ENCODE measurements at regions not wholly inside any gene's neighbourhood (a gene's known extent, or its start where the extent isn't known, plus 50 kb on each side); places are given as distances from the start of the nearest gene placed in this dataset.

GRCh38 chrX:124555036-124555595, 208.8 kb downstream of the SH2D1A start:
- WGBS (ENCODE audit: extremely low coverage, insufficient read length, low lambda C conversion rate): no CpG with 5 or more reads among the region's 2 CpGs
- TF ChIP-seq, protein P1, sequence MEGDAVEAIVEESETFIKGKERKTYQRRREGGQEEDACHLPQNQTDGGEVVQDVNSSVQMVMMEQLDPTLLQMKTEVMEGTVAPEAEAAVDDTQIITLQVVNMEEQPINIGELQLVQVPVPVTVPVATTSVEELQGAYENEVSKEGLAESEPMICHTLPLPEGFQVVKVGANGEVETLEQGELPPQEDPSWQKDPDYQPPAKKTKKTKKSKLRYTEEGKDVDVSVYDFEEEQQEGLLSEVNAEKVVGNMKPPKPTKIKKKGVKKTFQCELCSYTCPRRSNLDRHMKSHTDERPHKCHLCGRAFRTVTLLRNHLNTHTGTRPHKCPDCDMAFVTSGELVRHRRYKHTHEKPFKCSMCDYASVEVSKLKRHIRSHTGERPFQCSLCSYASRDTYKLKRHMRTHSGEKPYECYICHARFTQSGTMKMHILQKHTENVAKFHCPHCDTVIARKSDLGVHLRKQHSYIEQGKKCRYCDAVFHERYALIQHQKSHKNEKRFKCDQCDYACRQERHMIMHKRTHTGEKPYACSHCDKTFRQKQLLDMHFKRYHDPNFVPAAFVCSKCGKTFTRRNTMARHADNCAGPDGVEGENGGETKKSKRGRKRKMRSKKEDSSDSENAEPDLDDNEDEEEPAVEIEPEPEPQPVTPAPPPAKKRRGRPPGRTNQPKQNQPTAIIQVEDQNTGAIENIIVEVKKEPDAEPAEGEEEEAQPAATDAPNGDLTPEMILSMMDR (conservative IDR thresholded peaks at IDR 0.05): no peak
- no peak overlapping the region for H3K27ac Mint-ChIP-seq

More at GRCh38 chrX:124555036-124555595, 208.8 kb downstream of the SH2D1A start:
- H3T11ph ChIP-seq (ENCODE audit: low read length): no peak overlapping the region
- H4K91ac ChIP-seq (ENCODE audit: insufficient read length, low read depth, low read length): no peak overlapping the region
- H3K4me2 ChIP-seq (ENCODE audit: insufficient read depth, insufficient read length, low read length): no peak overlapping the region
- H2BK120ac ChIP-seq (ENCODE audit: low read depth, low read length, poor library complexity, severe bottlenecking): no peak overlapping the region
- H3K4ac ChIP-seq (ENCODE audit: low read depth, low read length): no peak overlapping the region
- H2BK5ac ChIP-seq (ENCODE audit: insufficient read length, low read length): no peak overlapping the region
- no peak overlapping the region for H3K18ac ChIP-seq (ENCODE audit: insufficient read length, low read depth, low read length)
- H3K36me3 Mint-ChIP-seq (ENCODE audit: insufficient read depth in 1 of 3, low read depth in 3 of 3): no peaks in the 10 kb centered on the region
- no peak overlapping the region for H2BK15ac ChIP-seq (ENCODE audit: low read depth, low read length)
- H3K4me3 Mint-ChIP-seq: no peak overlapping the region
- no peaks in the 10 kb centered on the region for H3K79me1 ChIP-seq (ENCODE audit: insufficient read depth, low read depth, low read length, poor library complexity, severe bottlenecking)
- H3K79me2 ChIP-seq (ENCODE audit: insufficient read depth, low read length): no peaks in the 10 kb centered on the region
- no peaks in the 10 kb centered on the region; a peak in 2 of 5 replicates for H3K9me3 Mint-ChIP-seq
- no peak overlapping the region for H2BK12ac ChIP-seq (ENCODE audit: insufficient read length, low read depth, low read length)
- H2BK20ac ChIP-seq (ENCODE audit: low read depth, low read length, poor library complexity, severe bottlenecking): no peak overlapping the region
- no peaks in the 10 kb centered on the region for H3K23me2 ChIP-seq (ENCODE audit: insufficient read length, low read depth, low read length, poor library complexity, severe bottlenecking)
- H4K5ac ChIP-seq (ENCODE audit: insufficient read length, low read depth, low read length): no peak overlapping the region
- H3K9ac ChIP-seq (ENCODE audit: extremely low read depth, insufficient read length, low read length): no peak overlapping the region
- peaks cover 0 to 2% of the 10 kb centered on the region in 2 experiments; a peak in 1 of 4 replicates for H3K4me1 Mint-ChIP-seq
- no peak overlapping the region for H3K23ac ChIP-seq (ENCODE audit: insufficient read length, low read depth, low read length)
- no peaks in the 10 kb centered on the region for H4K20me1 ChIP-seq (ENCODE audit: control insufficient read depth, insufficient read depth, insufficient read length)
- H4K8ac ChIP-seq (replicated peaks; ENCODE audit: insufficient read length, low read depth, low read length): no peak overlapping the region
- H3K4me1 ChIP-seq (ENCODE audit: insufficient read depth, low read length): no peaks in the 10 kb centered on the region; the same call in 1 of the 2 replicates
- H3K14ac ChIP-seq (ENCODE audit: insufficient read depth, low read length): no peak overlapping the region
- no peak overlapping the region for H3K27ac ChIP-seq (ENCODE audit: insufficient read length, low read depth, low read length)
- DNase-seq: no peak
- no peaks in the 10 kb centered on the region for H3K27me3 Mint-ChIP-seq (ENCODE audit: low read depth)
- no peak overlapping the region for H2AFZ ChIP-seq (ENCODE audit: low read length)
- H3K9me3 ChIP-seq (ENCODE audit: control insufficient read depth, low read depth, low read length): no peaks in the 10 kb centered on the region
- no peaks in the 10 kb centered on the region for H3K27me3 ChIP-seq (ENCODE audit: insufficient read depth, low read length)
- H2AK5ac ChIP-seq (ENCODE audit: insufficient read length, low read length): no peak overlapping the region
- no peak overlapping the region for H3K56ac ChIP-seq (ENCODE audit: insufficient read length, low read depth, low read length)
